ENCODE measurements at regions not wholly inside any gene's neighbourhood (a gene's known extent, or its start where the extent isn't known, plus 50 kb on each side); places are given as distances from the start of the nearest gene placed in this dataset.

DNA sequence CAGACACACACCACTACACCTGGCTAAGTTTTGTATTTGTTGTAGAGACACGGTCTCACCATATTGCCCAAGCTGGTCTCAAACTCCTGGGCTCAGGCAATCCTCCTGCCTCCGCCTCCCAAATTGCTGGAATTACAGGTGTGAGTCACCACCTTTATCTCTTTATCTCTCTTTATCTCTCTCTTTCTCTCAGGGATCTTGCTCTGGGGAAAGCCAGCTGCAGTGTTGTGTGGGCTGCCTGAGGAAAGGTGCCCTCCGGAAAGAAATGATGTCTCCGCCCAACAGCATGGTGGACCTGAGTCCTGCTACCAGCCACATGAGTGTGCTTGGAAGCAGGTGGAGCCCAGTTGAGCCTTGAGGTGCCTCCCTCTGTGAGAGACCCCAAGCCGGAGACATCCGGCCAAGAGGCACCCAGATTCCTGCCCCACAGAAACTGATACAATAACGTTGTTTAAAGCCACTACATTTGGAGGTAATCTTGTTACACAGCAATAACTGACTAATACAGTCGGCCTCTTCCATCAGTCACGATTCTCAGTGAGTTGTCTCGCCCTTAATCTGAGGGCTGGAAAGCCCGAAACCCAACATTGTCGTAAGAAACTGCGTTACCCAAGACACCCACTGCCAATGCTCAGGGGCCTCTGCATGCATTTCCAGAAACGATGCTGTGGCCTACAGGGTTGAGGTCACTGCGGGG lies 68.0 kb upstream of the RPH3AL start:
- TF ChIP-seq CTCF (IDR thresholded peaks at IDR 0.05; ENCODE audit: low read length, missing control alignments), result no peak
- no peak overlapping the region for H3K4me3 ChIP-seq (replicated peaks; ENCODE audit: low read depth, low read length)

GRCh38 chr17:419073-419735 lies 66.6 kb upstream of the RPH3AL start:
- no peak for DNase-seq (ENCODE audit: low read depth)
- no peak overlapping the region for H3K4me3 ChIP-seq (replicated peaks; ENCODE audit: low read depth, low read length)
- no peak for TF ChIP-seq CTCF (IDR thresholded peaks at IDR 0.05; ENCODE audit: low read length, missing control alignments)

More for the DNA sequence above, 68.0 kb upstream of the RPH3AL start:
- DNase-seq (ENCODE audit: low read depth), result no peak

DNA sequence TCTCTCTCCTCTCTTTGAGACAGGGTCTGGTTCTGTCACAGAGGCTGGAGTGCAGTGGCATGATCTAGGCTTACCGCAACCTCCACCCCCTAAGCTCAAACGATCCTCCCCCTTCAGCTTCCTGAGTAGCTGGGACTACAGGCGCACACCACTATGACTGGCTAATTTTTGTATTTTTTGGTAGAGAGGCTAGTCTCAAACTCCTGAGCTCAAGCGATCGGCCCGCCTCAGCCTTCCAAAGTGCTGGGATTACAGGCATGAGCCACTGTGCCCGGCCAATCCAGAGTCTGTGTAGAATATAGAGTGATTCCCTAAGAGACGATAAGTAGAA lies 65.8 kb upstream of the RPH3AL start:
- H3K4me3 ChIP-seq (replicated peaks; ENCODE audit: low read depth, low read length), result no peak overlapping the region
- DNase-seq (ENCODE audit: low read depth), result no peak
- TF ChIP-seq CTCF (IDR thresholded peaks at IDR 0.05; ENCODE audit: low read length, missing control alignments), result no peak

DNA sequence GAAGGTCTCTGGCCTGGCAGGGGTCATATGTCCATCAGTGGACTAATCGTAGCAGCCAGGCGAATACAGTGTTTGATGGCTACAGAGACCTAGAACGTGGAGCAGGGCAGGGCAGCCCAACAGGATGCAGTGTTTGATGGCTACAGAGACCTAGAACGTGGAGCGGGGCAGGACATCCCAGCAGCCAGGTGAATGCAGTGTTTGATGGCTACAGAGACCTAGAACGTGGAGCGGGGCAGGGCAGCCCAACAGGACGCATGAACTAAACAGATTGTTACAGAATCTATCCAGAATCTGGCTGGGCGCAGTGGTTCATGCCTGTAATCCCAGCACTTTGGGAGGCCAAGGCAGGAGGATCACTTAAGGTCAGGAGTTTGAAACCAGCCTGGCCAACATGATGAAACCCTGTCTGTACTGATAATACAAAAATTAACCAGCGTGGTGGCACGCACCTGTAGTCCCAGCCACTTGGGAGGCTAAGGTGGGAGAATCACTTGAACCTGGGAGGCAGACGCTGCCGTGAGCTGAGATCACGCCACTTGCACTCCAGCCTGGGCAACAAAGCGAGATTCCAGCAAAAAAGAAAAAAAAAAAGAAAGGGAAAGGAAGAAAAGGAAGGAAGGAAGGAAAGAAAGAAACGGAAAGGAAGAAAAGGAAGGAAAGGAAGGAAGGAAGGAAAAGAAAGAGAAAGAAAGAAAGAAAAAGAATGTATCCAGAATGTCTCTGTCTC lies 65.2 kb upstream of the RPH3AL start:
- no peak for TF ChIP-seq CTCF (IDR thresholded peaks at IDR 0.05; ENCODE audit: low read length, missing control alignments)
- no peak for DNase-seq (ENCODE audit: low read depth)
- no peak overlapping the region for H3K4me3 ChIP-seq (replicated peaks; ENCODE audit: low read depth, low read length)

GRCh38 chr17:416293-417206 lies 63.9 kb upstream of the RPH3AL start:
- DNase-seq (ENCODE audit: low read depth), result no peak
- no peak overlapping the region for H3K4me3 ChIP-seq (replicated peaks; ENCODE audit: low read depth, low read length)
- no peak for TF ChIP-seq CTCF (IDR thresholded peaks at IDR 0.05; ENCODE audit: low read length, missing control alignments)

DNA sequence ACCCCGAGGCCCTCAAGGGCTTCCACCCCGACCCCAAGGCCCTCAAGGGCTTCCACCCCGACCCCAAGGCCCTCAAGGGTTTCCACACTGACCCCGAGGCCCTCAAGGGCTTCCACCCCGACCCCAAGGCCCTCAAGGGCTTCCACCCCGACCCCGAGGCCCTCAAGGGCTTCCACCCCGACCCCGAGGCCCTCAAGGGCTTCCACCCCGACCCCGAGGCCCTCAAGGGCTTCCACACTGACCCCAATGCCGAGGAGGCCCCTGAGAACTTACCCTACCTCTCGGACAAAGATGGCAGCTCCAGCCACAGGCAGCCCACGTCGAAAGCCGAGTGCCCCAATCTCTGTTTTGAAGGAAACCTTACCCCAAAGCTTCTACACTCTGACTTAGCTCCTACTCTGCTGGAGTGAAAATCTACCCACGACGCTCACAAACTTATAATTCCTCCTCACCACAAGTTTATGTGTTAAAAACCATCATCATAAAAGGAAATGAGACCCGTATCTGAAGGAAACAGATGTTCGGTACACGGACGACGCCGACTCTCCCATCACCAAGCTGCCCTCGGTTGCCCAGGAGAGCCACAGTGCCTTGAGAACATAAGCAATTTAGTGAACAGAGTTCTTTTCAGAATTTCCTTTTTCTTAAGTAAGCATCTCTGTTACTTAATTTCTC lies 61.2 kb upstream of the RPH3AL start:
- no peak for TF ChIP-seq CTCF (IDR thresholded peaks at IDR 0.05; ENCODE audit: low read length, missing control alignments)
- no peak for DNase-seq (ENCODE audit: low read depth)
- H3K4me3 ChIP-seq (replicated peaks; ENCODE audit: low read depth, low read length), result no peak overlapping the region
